OCI-LY3 (cell line): ENCODE measurements at regions not wholly inside any gene's neighbourhood (a gene's known extent, or its start where the extent isn't known, plus 50 kb on each side); places are given as distances from the start of the nearest gene placed in this dataset.

ENCODE experiments used
- EZH2phosphoT487 ChIP-seq: fragments of 200-600 bp; shearing (Covaris generic); IDR thresholded peaks from 2 replicates; pipeline ENCODE4 v1.6.1; 2018; ENCODE audit warnings: antibody characterized with exemption, mixed run types, low read depth
- TF ChIP-seq, protein P1 (sequence below): fragments of 200-600, 300-600 bp; sonication (generic); IDR thresholded peaks from 2 replicates; pipeline ENCODE4 v1.5.1; 2014; ENCODE audit warnings: antibody characterized with exemption, low read length, low read depth

DNA sequence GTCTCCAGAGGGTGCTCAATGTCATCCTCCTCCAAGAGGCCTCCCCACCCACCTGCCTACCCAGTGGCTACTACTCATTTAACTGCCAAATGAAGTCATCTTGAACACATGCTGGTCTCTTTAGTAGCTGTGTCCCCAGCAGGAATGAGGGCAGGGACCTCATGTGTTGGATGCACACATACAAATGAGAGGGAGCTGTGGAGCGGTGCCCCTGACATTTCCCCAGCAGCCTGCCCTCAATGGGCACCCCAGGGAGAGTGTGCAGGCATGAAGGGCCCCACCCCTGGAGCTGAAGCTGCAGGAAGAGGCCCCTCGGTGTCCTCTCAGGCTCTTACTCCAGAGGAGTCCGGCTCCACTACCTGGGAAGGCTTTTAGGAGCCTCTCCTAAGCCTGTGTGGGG, 1322.7 kb downstream of the UQCRFS1 start:
- TF ChIP-seq, protein P1, sequence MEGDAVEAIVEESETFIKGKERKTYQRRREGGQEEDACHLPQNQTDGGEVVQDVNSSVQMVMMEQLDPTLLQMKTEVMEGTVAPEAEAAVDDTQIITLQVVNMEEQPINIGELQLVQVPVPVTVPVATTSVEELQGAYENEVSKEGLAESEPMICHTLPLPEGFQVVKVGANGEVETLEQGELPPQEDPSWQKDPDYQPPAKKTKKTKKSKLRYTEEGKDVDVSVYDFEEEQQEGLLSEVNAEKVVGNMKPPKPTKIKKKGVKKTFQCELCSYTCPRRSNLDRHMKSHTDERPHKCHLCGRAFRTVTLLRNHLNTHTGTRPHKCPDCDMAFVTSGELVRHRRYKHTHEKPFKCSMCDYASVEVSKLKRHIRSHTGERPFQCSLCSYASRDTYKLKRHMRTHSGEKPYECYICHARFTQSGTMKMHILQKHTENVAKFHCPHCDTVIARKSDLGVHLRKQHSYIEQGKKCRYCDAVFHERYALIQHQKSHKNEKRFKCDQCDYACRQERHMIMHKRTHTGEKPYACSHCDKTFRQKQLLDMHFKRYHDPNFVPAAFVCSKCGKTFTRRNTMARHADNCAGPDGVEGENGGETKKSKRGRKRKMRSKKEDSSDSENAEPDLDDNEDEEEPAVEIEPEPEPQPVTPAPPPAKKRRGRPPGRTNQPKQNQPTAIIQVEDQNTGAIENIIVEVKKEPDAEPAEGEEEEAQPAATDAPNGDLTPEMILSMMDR = no peak
- no peak for TF ChIP-seq EZH2phosphoT487
